ENCODE measurements at regions not wholly inside any gene's neighbourhood (a gene's known extent, or its start where the extent isn't known, plus 50 kb on each side); places are given as distances from the start of the nearest gene placed in this dataset.

- peak; percentile 27 for TF ChIP-seq CTCF (IDR thresholded peaks at IDR 0.05; ENCODE audit: control insufficient read depth, extremely low read depth, insufficient read depth)
- no peak overlapping the region for H3K4me3 ChIP-seq (ENCODE audit: low read depth, low read length)
- DNase-seq (ENCODE audit: low read depth), result no peak
These were observed 678.5 kb upstream of the TBX3 start for GRCh38 chr12:115362339-115362976.

GRCh38 chr12:115357681-115358080 lies 673.7 kb upstream of the TBX3 start:
- DNase-seq (ENCODE audit: low read depth), result no peak
- no peak overlapping the region for H3K4me3 ChIP-seq (ENCODE audit: low read depth, low read length)
- TF ChIP-seq CTCF (IDR thresholded peaks at IDR 0.05; ENCODE audit: control insufficient read depth, extremely low read depth, insufficient read depth), result no peak

DNA sequence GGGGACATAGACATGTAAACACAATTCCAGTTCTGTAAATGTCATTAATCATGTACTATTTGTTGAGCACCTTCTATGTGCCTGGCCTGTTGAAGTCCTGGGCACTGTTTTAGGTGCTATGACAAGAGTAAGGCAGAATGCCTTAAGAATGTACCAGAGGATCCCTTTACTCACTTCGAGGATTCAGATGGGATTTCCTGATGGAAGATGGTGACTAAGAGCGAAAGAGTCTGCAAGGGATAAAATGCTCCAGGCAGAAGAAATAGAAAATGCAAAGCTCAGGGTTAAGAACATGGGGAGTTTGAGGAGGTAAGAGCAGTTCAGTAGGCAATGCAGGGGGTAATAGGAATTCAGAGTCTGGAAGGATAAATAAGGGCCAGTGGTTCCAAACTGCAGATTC lies 671.3 kb upstream of the TBX3 start:
- DNase-seq (ENCODE audit: low read depth), result no peak
- H3K4me3 ChIP-seq (ENCODE audit: low read depth, low read length), result no peak overlapping the region
- no peak for TF ChIP-seq CTCF (IDR thresholded peaks at IDR 0.05; ENCODE audit: control insufficient read depth, extremely low read depth, insufficient read depth)

GRCh38 chr12:115354007-115354890 lies 670.3 kb upstream of the TBX3 start:
- DNase-seq (ENCODE audit: low read depth), result no peak
- no peak overlapping the region for H3K4me3 ChIP-seq (ENCODE audit: low read depth, low read length)
- no peak for TF ChIP-seq CTCF (IDR thresholded peaks at IDR 0.05; ENCODE audit: control insufficient read depth, extremely low read depth, insufficient read depth)

DNA sequence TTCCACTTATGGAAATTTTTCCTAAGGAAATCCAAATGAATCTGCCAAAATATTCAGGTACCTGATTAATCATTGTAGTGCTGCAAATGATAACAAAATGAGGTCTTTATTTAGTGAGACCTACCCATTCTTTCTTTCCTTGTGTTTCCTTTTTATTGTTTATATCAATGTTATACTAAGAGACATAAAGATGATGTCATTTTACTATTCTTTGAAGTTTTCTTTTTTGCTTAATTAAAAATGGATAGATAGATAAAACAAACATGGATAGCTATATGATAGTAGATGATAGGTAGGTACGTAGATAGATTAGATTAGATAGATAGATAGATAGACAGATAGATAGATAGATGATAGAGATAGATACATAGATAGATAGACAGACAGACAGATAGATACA lies 669.5 kb upstream of the TBX3 start:
- TF ChIP-seq CTCF (IDR thresholded peaks at IDR 0.05; ENCODE audit: control insufficient read depth, extremely low read depth, insufficient read depth), result no peak
- DNase-seq (ENCODE audit: low read depth), result no peak
- no peak overlapping the region for H3K4me3 ChIP-seq (ENCODE audit: low read depth, low read length)

DNA sequence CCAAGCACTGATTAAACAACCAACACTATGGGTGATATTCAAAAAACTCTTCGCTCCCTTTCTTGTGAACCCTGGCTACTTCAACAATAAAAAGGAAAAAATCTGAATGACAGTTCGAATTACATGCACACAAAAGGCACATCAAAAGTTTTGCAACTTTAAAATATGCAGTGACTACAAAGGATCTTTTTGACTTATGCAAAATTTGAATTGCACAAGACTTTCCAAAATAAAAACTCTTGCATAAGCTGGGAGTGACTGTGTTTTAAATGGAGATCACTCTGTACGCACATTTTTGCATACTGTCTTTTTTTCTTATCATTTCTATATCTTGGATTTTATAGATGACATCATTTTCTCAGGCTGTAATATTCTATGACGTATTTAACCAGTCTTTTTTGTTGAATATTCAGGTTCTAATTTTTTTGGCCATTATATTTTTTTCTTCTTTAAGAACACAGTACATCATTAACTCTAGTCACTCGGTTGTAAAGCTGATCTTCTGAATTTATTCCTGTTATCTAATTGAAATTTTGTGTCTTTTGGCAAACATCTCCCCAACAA lies 667.6 kb upstream of the TBX3 start:
- H3K4me3 ChIP-seq (ENCODE audit: low read depth, low read length), result no peak overlapping the region
- no peak for DNase-seq (ENCODE audit: low read depth)
- no peak for TF ChIP-seq CTCF (IDR thresholded peaks at IDR 0.05; ENCODE audit: control insufficient read depth, extremely low read depth, insufficient read depth)
